Suprapubic skin (tissue), 4 donors: ENCODE measurements at regions not wholly inside any gene's neighbourhood (a gene's known extent, or its start where the extent isn't known, plus 50 kb on each side); places are given as distances from the start of the nearest gene placed in this dataset.

Source experiments
- POLR2A ChIP-seq, 2 donors: fragments of 450-650 bp; IDR thresholded peaks; one replicate each; pipeline ENCODE4 v1.6.1; 2017; ENCODE audit warnings: antibody characterized with exemption in 2 of 2, mild to moderate bottlenecking in 2 of 2, moderate library complexity in 2 of 2
- POLR2AphosphoS5 ChIP-seq, 3 donors: sonication (generic); formaldehyde crosslinking; IDR thresholded peaks; one replicate each; pipeline ENCODE4 v1.6.1; 2017; ENCODE audit warnings: antibody characterized with exemption in 3 of 3
- TF ChIP-seq, protein P1 (sequence below), 2 donors: fragments of 200-600 bp in 1 of 2; fragments of 450-650 bp in 1 of 2; sonication (generic) in 1 of 2; IDR thresholded peaks; one replicate each; pipeline ENCODE4 v1.5.1; 2016 to 2019; ENCODE audit warnings: antibody characterized with exemption in 2 of 2, mild to moderate bottlenecking in 1 of 2, moderate library complexity in 1 of 2

- TF ChIP-seq, protein P1, sequence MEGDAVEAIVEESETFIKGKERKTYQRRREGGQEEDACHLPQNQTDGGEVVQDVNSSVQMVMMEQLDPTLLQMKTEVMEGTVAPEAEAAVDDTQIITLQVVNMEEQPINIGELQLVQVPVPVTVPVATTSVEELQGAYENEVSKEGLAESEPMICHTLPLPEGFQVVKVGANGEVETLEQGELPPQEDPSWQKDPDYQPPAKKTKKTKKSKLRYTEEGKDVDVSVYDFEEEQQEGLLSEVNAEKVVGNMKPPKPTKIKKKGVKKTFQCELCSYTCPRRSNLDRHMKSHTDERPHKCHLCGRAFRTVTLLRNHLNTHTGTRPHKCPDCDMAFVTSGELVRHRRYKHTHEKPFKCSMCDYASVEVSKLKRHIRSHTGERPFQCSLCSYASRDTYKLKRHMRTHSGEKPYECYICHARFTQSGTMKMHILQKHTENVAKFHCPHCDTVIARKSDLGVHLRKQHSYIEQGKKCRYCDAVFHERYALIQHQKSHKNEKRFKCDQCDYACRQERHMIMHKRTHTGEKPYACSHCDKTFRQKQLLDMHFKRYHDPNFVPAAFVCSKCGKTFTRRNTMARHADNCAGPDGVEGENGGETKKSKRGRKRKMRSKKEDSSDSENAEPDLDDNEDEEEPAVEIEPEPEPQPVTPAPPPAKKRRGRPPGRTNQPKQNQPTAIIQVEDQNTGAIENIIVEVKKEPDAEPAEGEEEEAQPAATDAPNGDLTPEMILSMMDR (IDR thresholded peaks at IDR 0.05) = no peak
- TF ChIP-seq POLR2AphosphoS5 (IDR thresholded peaks at IDR 0.05) = no peak
- TF ChIP-seq POLR2A (IDR thresholded peaks at IDR 0.05) = no peak
These were observed 285.0 kb upstream of the RGS6 start for GRCh38 chr14:71647086-71647784.
